ENCODE measurements at regions not wholly inside any gene's neighbourhood (a gene's known extent, or its start where the extent isn't known, plus 50 kb on each side); places are given as distances from the start of the nearest gene placed in this dataset.

DNA sequence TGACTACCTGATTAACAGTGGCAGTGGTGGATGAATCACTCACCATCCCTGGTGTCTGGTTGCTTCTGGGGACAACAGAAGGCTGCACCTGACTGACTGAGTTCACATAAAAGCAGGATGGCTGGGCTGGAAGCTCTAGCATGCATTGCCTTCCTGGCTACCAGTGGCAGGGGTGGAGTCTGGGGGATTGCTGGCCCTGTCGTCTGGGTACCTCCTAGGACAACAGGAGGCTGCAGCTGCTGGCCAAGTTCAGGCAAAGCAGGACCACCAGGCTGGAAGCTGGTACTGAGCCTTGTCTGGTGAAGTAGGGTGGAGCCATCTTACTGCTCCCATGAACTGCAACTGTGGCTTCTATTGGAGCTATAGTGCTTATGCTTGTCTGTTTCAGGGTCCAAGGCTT is 480.8 kb upstream of the CTNND2 start (continued):
- TF ChIP-seq RORB (CRISPR knock-in tag; IDR thresholded peaks at IDR 0.05) = no peak
- TF ChIP-seq GRHL2 (CRISPR knock-in tag; IDR thresholded peaks at IDR 0.05; ENCODE audit: insufficient replicate concordance, severe bottlenecking) = no peak
- TF ChIP-seq ZNF671 (CRISPR knock-in tag; IDR thresholded peaks at IDR 0.05) = no peak
- TF ChIP-seq STAT6 (CRISPR knock-in tag; conservative IDR thresholded peaks at IDR 0.05; ENCODE audit: low read depth) = no peak
- TF ChIP-seq, protein P1, sequence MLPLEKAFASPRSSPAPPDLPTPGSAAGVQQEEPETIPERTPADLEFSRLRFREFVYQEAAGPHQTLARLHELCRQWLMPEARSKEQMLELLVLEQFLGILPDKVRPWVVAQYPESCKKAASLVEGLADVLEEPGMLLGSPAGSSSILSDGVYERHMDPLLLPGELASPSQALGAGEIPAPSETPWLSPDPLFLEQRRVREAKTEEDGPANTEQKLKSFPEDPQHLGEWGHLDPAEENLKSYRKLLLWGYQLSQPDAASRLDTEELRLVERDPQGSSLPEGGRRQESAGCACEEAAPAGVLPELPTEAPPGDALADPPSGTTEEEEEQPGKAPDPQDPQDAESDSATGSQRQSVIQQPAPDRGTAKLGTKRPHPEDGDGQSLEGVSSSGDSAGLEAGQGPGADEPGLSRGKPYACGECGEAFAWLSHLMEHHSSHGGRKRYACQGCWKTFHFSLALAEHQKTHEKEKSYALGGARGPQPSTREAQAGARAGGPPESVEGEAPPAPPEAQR (CRISPR knock-in tag; IDR thresholded peaks at IDR 0.05) = no peak
- TF ChIP-seq ZNF317 (CRISPR knock-in tag; IDR thresholded peaks at IDR 0.05; ENCODE audit: borderline replicate concordance, low read depth) = no peak
- no peak for TF ChIP-seq ZNF138 (CRISPR knock-in tag; conservative IDR thresholded peaks at IDR 0.05)
- TF ChIP-seq CREB1 (CRISPR knock-in tag; IDR thresholded peaks at IDR 0.05) = no peak
- TF ChIP-seq IRF1 (CRISPR knock-in tag; IDR thresholded peaks at IDR 0.05) = no peak

DNA sequence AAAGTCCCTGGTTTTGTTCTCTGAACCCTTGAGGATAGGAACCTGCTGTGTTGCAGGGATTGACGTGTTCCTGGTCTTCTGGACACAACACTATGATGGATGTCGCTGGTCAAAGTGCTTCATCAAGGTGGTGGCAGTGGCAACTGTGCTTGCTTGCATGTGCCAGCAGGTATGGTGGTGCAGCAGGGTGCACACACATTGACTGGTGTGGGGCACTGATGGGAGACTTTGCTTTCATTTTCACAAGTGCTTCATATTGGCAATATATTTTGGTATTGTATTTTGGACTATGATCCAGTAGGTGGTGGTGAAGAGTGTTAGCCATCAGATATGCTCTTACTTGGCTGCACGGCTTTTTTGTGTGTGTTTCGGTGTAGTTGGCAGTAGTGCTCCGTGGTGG is 479.8 kb upstream of the CTNND2 start:
- H3K4me1 Mint-ChIP-seq = no peaks in the 10 kb centered on the region
- H3K27ac Mint-ChIP-seq = no peak overlapping the region
- ATAC-seq (no peak), DNase-seq (ENCODE audit: low spot score) (no peak)
- no peaks in the 10 kb centered on the region for H3K27me3 Mint-ChIP-seq (ENCODE audit: low read depth)
- peaks cover 30% of the 10 kb centered on the region for H3K36me3 Mint-ChIP-seq
- TF ChIP-seq JUN (CRISPR knock-in tag; IDR thresholded peaks at IDR 0.05) = no peak
- TF ChIP-seq, protein P2, sequence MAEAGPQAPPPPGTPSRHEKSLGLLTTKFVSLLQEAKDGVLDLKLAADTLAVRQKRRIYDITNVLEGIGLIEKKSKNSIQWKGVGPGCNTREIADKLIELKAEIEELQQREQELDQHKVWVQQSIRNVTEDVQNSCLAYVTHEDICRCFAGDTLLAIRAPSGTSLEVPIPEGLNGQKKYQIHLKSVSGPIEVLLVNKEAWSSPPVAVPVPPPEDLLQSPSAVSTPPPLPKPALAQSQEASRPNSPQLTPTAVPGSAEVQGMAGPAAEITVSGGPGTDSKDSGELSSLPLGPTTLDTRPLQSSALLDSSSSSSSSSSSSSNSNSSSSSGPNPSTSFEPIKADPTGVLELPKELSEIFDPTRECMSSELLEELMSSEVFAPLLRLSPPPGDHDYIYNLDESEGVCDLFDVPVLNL (CRISPR knock-in tag; IDR thresholded peaks at IDR 0.05; ENCODE audit: borderline replicate concordance, low read depth) = no peak
- TF ChIP-seq NR1H2 (CRISPR knock-in tag; IDR thresholded peaks at IDR 0.05) = no peak
- no peak for TF ChIP-seq ZNF138 (CRISPR knock-in tag; conservative IDR thresholded peaks at IDR 0.05)
- no peak for TF ChIP-seq RELA (CRISPR knock-in tag; IDR thresholded peaks at IDR 0.05; ENCODE audit: borderline replicate concordance)
- TF ChIP-seq, protein P3, sequence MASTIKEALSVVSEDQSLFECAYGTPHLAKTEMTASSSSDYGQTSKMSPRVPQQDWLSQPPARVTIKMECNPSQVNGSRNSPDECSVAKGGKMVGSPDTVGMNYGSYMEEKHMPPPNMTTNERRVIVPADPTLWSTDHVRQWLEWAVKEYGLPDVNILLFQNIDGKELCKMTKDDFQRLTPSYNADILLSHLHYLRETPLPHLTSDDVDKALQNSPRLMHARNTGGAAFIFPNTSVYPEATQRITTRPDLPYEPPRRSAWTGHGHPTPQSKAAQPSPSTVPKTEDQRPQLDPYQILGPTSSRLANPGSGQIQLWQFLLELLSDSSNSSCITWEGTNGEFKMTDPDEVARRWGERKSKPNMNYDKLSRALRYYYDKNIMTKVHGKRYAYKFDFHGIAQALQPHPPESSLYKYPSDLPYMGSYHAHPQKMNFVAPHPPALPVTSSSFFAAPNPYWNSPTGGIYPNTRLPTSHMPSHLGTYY (CRISPR knock-in tag; IDR thresholded peaks at IDR 0.05) = no peak
- ChIA-PET POLR2A (no interaction called here), CTCF (no interaction called here)
- H3K9me3 Mint-ChIP-seq = peaks cover 42% of the 10 kb centered on the region
- H3K4me3 Mint-ChIP-seq = no peak overlapping the region

DNA sequence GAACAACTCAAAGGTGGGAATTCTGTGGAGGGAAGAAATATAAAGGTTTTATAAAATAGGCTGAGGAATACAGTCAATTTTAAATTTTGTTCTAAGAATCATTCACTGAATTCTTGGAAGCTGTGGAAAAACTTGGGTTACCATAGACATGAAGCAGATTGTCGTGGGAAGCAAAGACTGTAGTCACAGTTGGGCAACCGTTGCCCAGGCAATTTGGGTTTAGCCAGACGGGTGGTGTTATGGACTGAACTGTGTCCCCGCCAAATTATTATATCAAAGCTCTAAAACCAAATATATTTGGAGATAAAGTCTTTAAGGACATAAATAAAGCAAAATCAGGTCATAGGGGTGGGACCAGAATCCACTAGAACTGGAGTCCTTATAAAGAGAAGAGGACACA is 463.7 kb upstream of the CTNND2 start:
- TF ChIP-seq, protein P1 (CRISPR knock-in tag; IDR thresholded peaks at IDR 0.05) = no peak
- TF ChIP-seq IRF1 (CRISPR knock-in tag; IDR thresholded peaks at IDR 0.05) (no peak), OVOL2 (CRISPR knock-in tag; IDR thresholded peaks at IDR 0.05; ENCODE audit: borderline replicate concordance) (no peak), ZNF232 (CRISPR knock-in tag; IDR thresholded peaks at IDR 0.05) (no peak), PRRX2 (CRISPR knock-in tag; IDR thresholded peaks at IDR 0.05) (no peak), NR1H2 (CRISPR knock-in tag; IDR thresholded peaks at IDR 0.05) (no peak), JUN (CRISPR knock-in tag; IDR thresholded peaks at IDR 0.05) (no peak)
- CTCF ChIA-PET = no interaction called here
- DNase-seq (ENCODE audit: low spot score) = no peak

More for the DNA sequence above, 463.7 kb upstream of the CTNND2 start:
- Mint-ChIP-seq H3K27me3 (ENCODE audit: low read depth) (no peaks in the 10 kb centered on the region), H3K36me3 (peaks cover 3% of the 10 kb centered on the region), H3K9me3 (peaks cover 12% of the 10 kb centered on the region), H3K4me3 (no peak overlapping the region), H3K27ac (no peak overlapping the region), H3K4me1 (peaks cover 12% of the 10 kb centered on the region)
- POLR2A ChIA-PET = no interaction called here
- ATAC-seq = no peak

All from WTC11 (cell line).